ENCODE measurements at regions not wholly inside any gene's neighbourhood (a gene's known extent, or its start where the extent isn't known, plus 50 kb on each side); places are given as distances from the start of the nearest gene placed in this dataset.
"Not testable (repeated sequence)": the region's sequence is repeated elsewhere in the genome, so short reads cannot be mapped to it uniquely, and the experiment has no call there.

DNA sequence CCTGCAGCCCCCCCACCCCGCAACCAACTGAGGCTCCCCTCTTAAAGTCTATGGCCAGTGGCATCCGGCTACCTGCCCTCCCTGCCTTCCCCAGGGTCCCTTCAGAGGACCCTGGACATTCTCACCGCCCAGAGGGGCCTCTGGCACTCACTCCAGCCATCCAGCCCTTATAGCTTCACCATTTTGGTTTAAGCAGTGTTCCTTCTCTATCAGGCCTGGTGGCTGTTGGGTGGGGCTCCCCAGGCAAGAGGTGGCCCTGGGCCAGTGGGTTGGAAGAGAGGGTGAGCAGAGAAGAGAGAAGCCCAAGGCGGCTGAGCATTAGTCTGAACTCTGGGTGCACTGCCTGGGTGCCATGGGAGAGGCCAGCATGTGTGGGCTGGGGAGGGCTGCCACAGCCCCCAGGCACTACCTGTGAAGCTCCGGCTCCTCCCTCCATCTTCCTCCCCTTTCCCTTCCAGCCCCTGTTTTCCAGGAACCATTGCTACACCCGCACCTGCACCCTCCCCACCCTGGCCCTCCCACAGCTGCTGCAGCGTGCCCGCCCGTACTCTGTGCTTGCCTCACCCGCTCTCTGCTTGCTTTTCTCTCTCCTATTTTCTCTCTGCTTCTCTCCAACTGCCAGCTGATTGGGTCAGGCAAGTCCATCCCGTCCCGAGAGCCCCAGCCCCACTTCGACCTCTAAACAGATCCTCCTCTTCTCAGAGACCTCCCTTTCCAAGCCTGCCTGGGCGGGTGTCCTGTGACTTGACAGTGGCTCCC lies 168.2 kb downstream of the TBC1D2B start:
- ChIA-PET POLR2A (no interaction called here), CTCF (interaction anchor here (0.6 to 1.4 kb wide), 5 partner anchors 9 to 357 kb away, joined by 3 to 5 read pairs (median 4); no protein-coding TSS in a partner anchor)
- no peak for DNase-seq (ENCODE audit: low read depth, low spot score)
- H3K27ac ChIP-seq (ENCODE audit: low read depth, low read length), result no peak overlapping the region
- TF ChIP-seq, protein P1, sequence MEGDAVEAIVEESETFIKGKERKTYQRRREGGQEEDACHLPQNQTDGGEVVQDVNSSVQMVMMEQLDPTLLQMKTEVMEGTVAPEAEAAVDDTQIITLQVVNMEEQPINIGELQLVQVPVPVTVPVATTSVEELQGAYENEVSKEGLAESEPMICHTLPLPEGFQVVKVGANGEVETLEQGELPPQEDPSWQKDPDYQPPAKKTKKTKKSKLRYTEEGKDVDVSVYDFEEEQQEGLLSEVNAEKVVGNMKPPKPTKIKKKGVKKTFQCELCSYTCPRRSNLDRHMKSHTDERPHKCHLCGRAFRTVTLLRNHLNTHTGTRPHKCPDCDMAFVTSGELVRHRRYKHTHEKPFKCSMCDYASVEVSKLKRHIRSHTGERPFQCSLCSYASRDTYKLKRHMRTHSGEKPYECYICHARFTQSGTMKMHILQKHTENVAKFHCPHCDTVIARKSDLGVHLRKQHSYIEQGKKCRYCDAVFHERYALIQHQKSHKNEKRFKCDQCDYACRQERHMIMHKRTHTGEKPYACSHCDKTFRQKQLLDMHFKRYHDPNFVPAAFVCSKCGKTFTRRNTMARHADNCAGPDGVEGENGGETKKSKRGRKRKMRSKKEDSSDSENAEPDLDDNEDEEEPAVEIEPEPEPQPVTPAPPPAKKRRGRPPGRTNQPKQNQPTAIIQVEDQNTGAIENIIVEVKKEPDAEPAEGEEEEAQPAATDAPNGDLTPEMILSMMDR (IDR thresholded peaks at IDR 0.05; ENCODE audit: low read depth, low read length), result no peak
- H3K27me3 ChIP-seq (ENCODE audit: control insufficient read depth, insufficient read depth, low read length), result peaks cover 14% of the 10 kb centered on the region
- no peak overlapping the region for H3K4me3 ChIP-seq (ENCODE audit: low read depth, low read length)
- H3K9me3 ChIP-seq (ENCODE audit: control insufficient read depth, insufficient read depth, low read length), result no peaks in the 10 kb centered on the region

GRCh38 chr15:77908752-77909111 lies 168.8 kb downstream of the TBC1D2B start:
- CTCF ChIA-PET, result interaction anchor here (1.4 kb wide), 1 partner anchor 8 kb away, joined by 5 read pairs; no protein-coding TSS in a partner anchor
- H3K27ac ChIP-seq (ENCODE audit: low read depth, low read length); DNase-seq (ENCODE audit: low read depth, low spot score); H3K9me3 ChIP-seq (ENCODE audit: control insufficient read depth, insufficient read depth, low read length); H3K4me3 ChIP-seq (ENCODE audit: low read depth, low read length); POLR2A ChIA-PET: not testable (repeated sequence)
- H3K27me3 ChIP-seq (ENCODE audit: control insufficient read depth, insufficient read depth, low read length), result peaks cover 15% of the 10 kb centered on the region

GRCh38 chr15:77907824-77908751 lies 169.4 kb downstream of the TBC1D2B start:
- H3K4me3 ChIP-seq (ENCODE audit: low read depth, low read length), result no peak overlapping the region
- H3K9me3 ChIP-seq (ENCODE audit: control insufficient read depth, insufficient read depth, low read length), result no peaks in the 10 kb centered on the region
- TF ChIP-seq, protein P1 (IDR thresholded peaks at IDR 0.05; ENCODE audit: low read depth, low read length), result peak; percentile 48
- POLR2A ChIA-PET, result no interaction called here
- CTCF ChIA-PET, result no interaction called here
- DNase-seq (ENCODE audit: low read depth, low spot score), result no peak
- no peak overlapping the region for H3K27ac ChIP-seq (ENCODE audit: low read depth, low read length)
- peaks cover 12% of the 10 kb centered on the region for H3K27me3 ChIP-seq (ENCODE audit: control insufficient read depth, insufficient read depth, low read length)

- DNase-seq (ENCODE audit: low read depth, low spot score); CTCF ChIA-PET; H3K27ac ChIP-seq (ENCODE audit: low read depth, low read length); H3K9me3 ChIP-seq (ENCODE audit: control insufficient read depth, insufficient read depth, low read length); H3K27me3 ChIP-seq (ENCODE audit: control insufficient read depth, insufficient read depth, low read length); POLR2A ChIA-PET; H3K4me3 ChIP-seq (ENCODE audit: low read depth, low read length): not testable (repeated sequence)
These were observed 171.2 kb downstream of the TBC1D2B start for GRCh38 chr15:77906062-77906990.

DNA sequence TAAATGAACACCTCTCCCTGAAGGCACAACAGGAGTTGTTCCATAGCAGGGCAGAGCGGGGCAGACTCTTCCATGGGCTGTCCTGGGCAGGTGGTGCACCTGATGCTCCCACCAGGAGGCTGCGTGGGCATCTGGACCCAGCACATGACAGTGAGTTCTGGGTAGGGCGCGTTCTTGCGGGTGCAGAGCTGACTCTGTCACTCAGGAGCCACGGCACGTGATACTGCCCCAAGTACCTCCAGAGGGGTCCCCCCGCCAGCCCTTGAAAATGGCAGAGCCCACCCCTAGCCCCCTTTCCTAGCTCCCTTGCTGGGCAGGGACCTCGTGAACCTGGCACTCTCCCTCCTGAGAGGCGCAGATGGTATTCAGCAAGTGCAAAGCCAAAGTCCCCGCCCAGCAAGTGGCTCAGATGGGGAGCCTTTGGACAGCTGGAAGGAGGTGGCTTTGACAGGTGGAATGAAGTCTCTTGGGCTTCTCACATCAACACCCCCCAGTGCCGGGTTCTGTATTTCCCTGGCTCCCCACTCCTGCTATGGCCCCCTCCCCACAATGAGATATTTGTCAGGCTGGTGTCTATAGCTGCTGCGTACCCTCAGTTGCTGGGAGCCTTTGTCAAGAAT lies 172.1 kb downstream of the TBC1D2B start:
- Histone ChIP-seq H3K27me3 (ENCODE audit: control insufficient read depth, insufficient read depth, low read length) (peaks cover 10% of the 10 kb centered on the region), H3K9me3 (ENCODE audit: control insufficient read depth, insufficient read depth, low read length) (no peaks in the 10 kb centered on the region), H3K4me3 (ENCODE audit: low read depth, low read length) (no peak overlapping the region), H3K27ac (ENCODE audit: low read depth, low read length) (no peak overlapping the region)
- ChIA-PET POLR2A (no interaction called here), CTCF (no interaction called here)
- TF ChIP-seq, protein P1 (IDR thresholded peaks at IDR 0.05; ENCODE audit: low read depth, low read length), result no peak
- DNase-seq (ENCODE audit: low read depth, low spot score), result no peak
